HG03196 (cell line): ENCODE measurements at regions not wholly inside any gene's neighbourhood (a gene's known extent, or its start where the extent isn't known, plus 50 kb on each side); places are given as distances from the start of the nearest gene placed in this dataset.

ENCODE experiments used
- ATAC-seq: cut with Tn5 transposase; IDR thresholded peaks from one replicate; pipeline ENCODE4 v1.9.1; 2021; ENCODE audit not compliant: unreplicated experiment

- no peak for ATAC-seq
Observed at GRCh38 chr3:72380711-72381493, 467.3 kb downstream of the SHQ1 start.

- no peak for ATAC-seq
Observed at GRCh38 chr3:72380193-72380592, 468.1 kb downstream of the SHQ1 start.

- no peak for ATAC-seq
Observed at GRCh38 chr3:72379500-72380187, 468.6 kb downstream of the SHQ1 start.

- ATAC-seq, result no peak
Observed at GRCh38 chr3:72378287-72378686, 470.0 kb downstream of the SHQ1 start.

- ATAC-seq, result no peak
Observed at GRCh38 chr3:72376956-72377710, 471.1 kb downstream of the SHQ1 start.

GRCh38 chr3:72375237-72376076 is 472.8 kb downstream of the SHQ1 start:
- no peak for ATAC-seq

GRCh38 chr3:72373139-72373538 is 475.1 kb downstream of the SHQ1 start:
- no peak for ATAC-seq

- no peak for ATAC-seq
Observed at GRCh38 chr3:72372161-72372560, 476.1 kb downstream of the SHQ1 start.

GRCh38 chr3:72371431-72371830 is 476.8 kb downstream of the SHQ1 start:
- no peak for ATAC-seq

- ATAC-seq, result no peak
Observed at GRCh38 chr3:72370947-72371346, 477.3 kb downstream of the SHQ1 start.

- ATAC-seq, result no peak
Observed at GRCh38 chr3:72369681-72370080, 478.6 kb downstream of the SHQ1 start.

- no peak for ATAC-seq
Observed at GRCh38 chr3:72368331-72368975, 479.8 kb downstream of the SHQ1 start.

GRCh38 chr3:72361990-72362389 is 486.3 kb downstream of the SHQ1 start:
- ATAC-seq, result no peak

GRCh38 chr3:72359743-72360142 is 488.5 kb downstream of the SHQ1 start:
- no peak for ATAC-seq

- no peak for ATAC-seq
Observed at GRCh38 chr3:72355168-72355567, 493.1 kb downstream of the SHQ1 start.

- no peak for ATAC-seq
Observed at GRCh38 chr3:72354486-72354885, 493.8 kb downstream of the SHQ1 start.

GRCh38 chr3:72353236-72354128 is 494.8 kb downstream of the SHQ1 start:
- no peak for ATAC-seq

GRCh38 chr3:72352176-72352575 is 496.1 kb downstream of the SHQ1 start:
- no peak for ATAC-seq

- ATAC-seq, result no peak
Observed at GRCh38 chr3:72351536-72351935, 496.7 kb downstream of the SHQ1 start.
